ENCODE measurements at regions not wholly inside any gene's neighbourhood (a gene's known extent, or its start where the extent isn't known, plus 50 kb on each side); places are given as distances from the start of the nearest gene placed in this dataset.
"Not testable (repeated sequence)": the region's sequence is repeated elsewhere in the genome, so short reads cannot be mapped to it uniquely, and the experiment has no call there.

GRCh38 chr10:121138918-121139317, 287.8 kb downstream of the WDR11 start:
- ChIA-PET POLR2A (no interaction called here), CTCF (no interaction called here)
- TF ChIP-seq FOXM1 (IDR thresholded peaks at IDR 0.05; ENCODE audit: borderline replicate concordance) (no peak), NFRKB (IDR thresholded peaks at IDR 0.05) (no peak), ARNT (IDR thresholded peaks at IDR 0.05) (no peak), TARDBP (IDR thresholded peaks at IDR 0.05) (no peak), FOXK2 (IDR thresholded peaks at IDR 0.05) (no peak), CTBP1 (IDR thresholded peaks at IDR 0.05; ENCODE audit: borderline replicate concordance) (no peak), L3MBTL2 (conservative IDR thresholded peaks at IDR 0.05) (no peak), SUZ12 (IDR thresholded peaks at IDR 0.05) (no peak), FOXA1 (IDR thresholded peaks at IDR 0.05) (no peak)
- no peak for DNase-seq (ENCODE audit: extremely low spot score)

GRCh38 chr10:121145802-121146395, 294.7 kb downstream of the WDR11 start:
- POLR2A ChIA-PET; DNase-seq (ENCODE audit: extremely low spot score); CTCF ChIA-PET: not testable (repeated sequence)

GRCh38 chr10:121148921-121149320, 297.8 kb downstream of the WDR11 start:
- POLR2A ChIA-PET, result no interaction called here
- TF ChIP-seq HDGF (IDR thresholded peaks at IDR 0.05; ENCODE audit: borderline replicate concordance) (no peak), FOXK2 (IDR thresholded peaks at IDR 0.05) (no peak), ZNF384 (IDR thresholded peaks at IDR 0.05) (no peak), FOXM1 (IDR thresholded peaks at IDR 0.05; ENCODE audit: borderline replicate concordance) (no peak), NFRKB (IDR thresholded peaks at IDR 0.05) (no peak), FOXA1 (IDR thresholded peaks at IDR 0.05) (no peak), PKNOX1 (IDR thresholded peaks at IDR 0.05) (no peak), CTBP1 (IDR thresholded peaks at IDR 0.05; ENCODE audit: borderline replicate concordance) (no peak), L3MBTL2 (conservative IDR thresholded peaks at IDR 0.05) (no peak), SUZ12 (IDR thresholded peaks at IDR 0.05) (no peak), SP1 (IDR thresholded peaks at IDR 0.05) (no peak), ELF4 (IDR thresholded peaks at IDR 0.05) (no peak), ARNT (IDR thresholded peaks at IDR 0.05) (no peak), LEF1 (IDR thresholded peaks at IDR 0.05; ENCODE audit: borderline replicate concordance) (no peak), TARDBP (IDR thresholded peaks at IDR 0.05) (no peak)
- CTCF ChIA-PET, result no interaction called here
- DNase-seq (ENCODE audit: extremely low spot score), result no peak

- no peak for TF ChIP-seq L3MBTL2 (conservative IDR thresholded peaks at IDR 0.05)
- ChIA-PET POLR2A (no interaction called here), CTCF (no interaction called here)
- DNase-seq (ENCODE audit: extremely low spot score), result no peak
These were observed 300.9 kb downstream of the WDR11 start for GRCh38 chr10:121152033-121152432.

- TF ChIP-seq ARNT (IDR thresholded peaks at IDR 0.05) (no peak), L3MBTL2 (conservative IDR thresholded peaks at IDR 0.05) (no peak), FOXK2 (IDR thresholded peaks at IDR 0.05) (no peak), BHLHE40 (IDR thresholded peaks at IDR 0.05; ENCODE audit: borderline replicate concordance) (no peak)
- ChIA-PET POLR2A (no interaction called here), CTCF (no interaction called here)
- DNase-seq (ENCODE audit: extremely low spot score), result no peak
These were observed 301.8 kb downstream of the WDR11 start for GRCh38 chr10:121152935-121153334.

- DNase-seq (ENCODE audit: extremely low spot score), result no peak
- ChIA-PET CTCF (no interaction called here), POLR2A (no interaction called here)
- no peak for TF ChIP-seq ELF4 (IDR thresholded peaks at IDR 0.05)
- TF ChIP-seq SP1 (IDR thresholded peaks at IDR 0.05), result no peak
- no peak for TF ChIP-seq L3MBTL2 (conservative IDR thresholded peaks at IDR 0.05)
- TF ChIP-seq NFRKB (IDR thresholded peaks at IDR 0.05), result no peak
- TF ChIP-seq FOXM1 (IDR thresholded peaks at IDR 0.05; ENCODE audit: borderline replicate concordance), result no peak
- TF ChIP-seq ZNF384 (IDR thresholded peaks at IDR 0.05), result no peak
- no peak for TF ChIP-seq HDGF (IDR thresholded peaks at IDR 0.05; ENCODE audit: borderline replicate concordance)
- no peak for TF ChIP-seq FOXK2 (IDR thresholded peaks at IDR 0.05)
- TF ChIP-seq ARNT (IDR thresholded peaks at IDR 0.05), result no peak
- no peak for TF ChIP-seq BHLHE40 (IDR thresholded peaks at IDR 0.05; ENCODE audit: borderline replicate concordance)
- no peak for TF ChIP-seq TARDBP (IDR thresholded peaks at IDR 0.05)
- no peak for TF ChIP-seq SUZ12 (IDR thresholded peaks at IDR 0.05)
- no peak for TF ChIP-seq FOXA1 (IDR thresholded peaks at IDR 0.05)
- TF ChIP-seq CTBP1 (IDR thresholded peaks at IDR 0.05; ENCODE audit: borderline replicate concordance), result no peak
- TF ChIP-seq PKNOX1 (IDR thresholded peaks at IDR 0.05), result no peak
- no peak for TF ChIP-seq LEF1 (IDR thresholded peaks at IDR 0.05; ENCODE audit: borderline replicate concordance)
These were observed 303.1 kb downstream of the WDR11 start for GRCh38 chr10:121154310-121154709.

GRCh38 chr10:121154846-121155245, 303.7 kb downstream of the WDR11 start:
- CTCF ChIA-PET, result no interaction called here
- POLR2A ChIA-PET, result no interaction called here
- DNase-seq (ENCODE audit: extremely low spot score), result no peak
- TF ChIP-seq SP1 (IDR thresholded peaks at IDR 0.05) (no peak), ELF4 (IDR thresholded peaks at IDR 0.05) (no peak), LEF1 (IDR thresholded peaks at IDR 0.05; ENCODE audit: borderline replicate concordance) (no peak), TARDBP (IDR thresholded peaks at IDR 0.05) (no peak), FOXK2 (IDR thresholded peaks at IDR 0.05) (no peak), FOXM1 (IDR thresholded peaks at IDR 0.05; ENCODE audit: borderline replicate concordance) (no peak), SUZ12 (IDR thresholded peaks at IDR 0.05) (no peak), NFRKB (IDR thresholded peaks at IDR 0.05) (no peak), ARNT (IDR thresholded peaks at IDR 0.05) (no peak), ZNF384 (IDR thresholded peaks at IDR 0.05) (no peak), L3MBTL2 (conservative IDR thresholded peaks at IDR 0.05) (no peak), PKNOX1 (IDR thresholded peaks at IDR 0.05) (no peak), CTBP1 (IDR thresholded peaks at IDR 0.05; ENCODE audit: borderline replicate concordance) (no peak)

All from HEK293T (cell line).